Skeletal muscle satellite cell (primary cell): ENCODE measurements at regions not wholly inside any gene's neighbourhood (a gene's known extent, or its start where the extent isn't known, plus 50 kb on each side); places are given as distances from the start of the nearest gene placed in this dataset.
"Not testable (repeated sequence)": the region's sequence is repeated elsewhere in the genome, so short reads cannot be mapped to it uniquely, and the experiment has no call there.

ENCODE experiments used
- H3K27me3 ChIP-seq: 2 replicates; pipeline ENCODE4 v1.7.0; 2013; ENCODE audit warnings: low read length; ENCODE audit not compliant: control insufficient read depth, insufficient read depth
- H3K36me3 ChIP-seq: 2 replicates; pipeline ENCODE4 v1.7.0; 2013; ENCODE audit warnings: mild to moderate bottlenecking, control low read depth, low read length; ENCODE audit not compliant: insufficient read depth
- H3K4me1 ChIP-seq: 2 replicates; pipeline ENCODE4 v1.7.0; 2013; ENCODE audit warnings: low read length; ENCODE audit not compliant: control insufficient read depth, insufficient read depth
- H3K4me2 ChIP-seq: 2 replicates; pipeline ENCODE4 v1.7.0; 2013; ENCODE audit warnings: mild to moderate bottlenecking, low read length
- H3K4me3 ChIP-seq: 2 replicates; pipeline ENCODE4 v1.7.0; 2013; ENCODE audit warnings: low read length
- H3K9ac ChIP-seq: 2 replicates; pipeline ENCODE4 v1.7.0; 2013; ENCODE audit warnings: mild to moderate bottlenecking, low read depth, low read length, moderate library complexity
- H3K9me3 ChIP-seq: replicated peaks from 2 replicates; pipeline ENCODE4 v1.7.0; 2013; ENCODE audit warnings: mild to moderate bottlenecking, control low read depth, low read length

GRCh38 chr2:15692551-15693377 is 101.1 kb downstream of the DDX1 start:
- no peaks in the 10 kb centered on the region for H3K36me3 ChIP-seq
- no peaks in the 10 kb centered on the region for H3K4me1 ChIP-seq
- no peak overlapping the region for H3K9ac ChIP-seq
- no peaks in the 10 kb centered on the region for H3K27me3 ChIP-seq
- H3K4me3 ChIP-seq: no peak overlapping the region
- H3K4me2 ChIP-seq: no peak overlapping the region
- H3K9me3 ChIP-seq: no peaks in the 10 kb centered on the region

GRCh38 chr2:15693382-15693781 is 101.7 kb downstream of the DDX1 start:
- Histone ChIP-seq H3K27me3 (no peaks in the 10 kb centered on the region), H3K9ac (no peak overlapping the region), H3K4me1 (no peaks in the 10 kb centered on the region), H3K4me3 (no peak overlapping the region), H3K4me2 (no peak overlapping the region), H3K36me3 (no peaks in the 10 kb centered on the region), H3K9me3 (no peaks in the 10 kb centered on the region)

- Histone ChIP-seq H3K4me2 (no peak overlapping the region), H3K9me3 (no peaks in the 10 kb centered on the region), H3K36me3 (no peaks in the 10 kb centered on the region), H3K4me3 (no peak overlapping the region), H3K9ac (no peak overlapping the region), H3K4me1 (no peaks in the 10 kb centered on the region), H3K27me3 (no peaks in the 10 kb centered on the region)
These were observed 102.4 kb downstream of the DDX1 start for GRCh38 chr2:15693926-15694588.

GRCh38 chr2:15694589-15694986 is 102.9 kb downstream of the DDX1 start:
- no peaks in the 10 kb centered on the region for H3K9me3 ChIP-seq
- no peaks in the 10 kb centered on the region for H3K36me3 ChIP-seq
- no peaks in the 10 kb centered on the region for H3K27me3 ChIP-seq
- H3K9ac ChIP-seq: no peak overlapping the region
- no peak overlapping the region for H3K4me2 ChIP-seq
- H3K4me1 ChIP-seq: no peaks in the 10 kb centered on the region
- no peak overlapping the region for H3K4me3 ChIP-seq

GRCh38 chr2:15695582-15696330 is 104.1 kb downstream of the DDX1 start:
- H3K4me2 ChIP-seq: no peak overlapping the region

GRCh38 chr2:15696606-15697170 is 105.0 kb downstream of the DDX1 start:
- not testable (repeated sequence) for H3K4me3 ChIP-seq, H3K4me1 ChIP-seq, H3K4me2 ChIP-seq, H3K36me3 ChIP-seq, H3K9ac ChIP-seq, H3K27me3 ChIP-seq, H3K9me3 ChIP-seq

More at GRCh38 chr2:15695582-15696330, 104.1 kb downstream of the DDX1 start:
- Histone ChIP-seq H3K9me3 (no peaks in the 10 kb centered on the region), H3K27me3 (no peaks in the 10 kb centered on the region), H3K4me3 (no peak overlapping the region), H3K9ac (no peak overlapping the region), H3K4me1 (no peaks in the 10 kb centered on the region), H3K36me3 (no peaks in the 10 kb centered on the region)

GRCh38 chr2:15700131-15700530 is 108.5 kb downstream of the DDX1 start:
- Histone ChIP-seq H3K4me3 (no peak overlapping the region), H3K9ac (no peak overlapping the region), H3K27me3 (no peaks in the 10 kb centered on the region), H3K4me2 (no peak overlapping the region), H3K36me3 (no peaks in the 10 kb centered on the region), H3K9me3 (no peaks in the 10 kb centered on the region), H3K4me1 (no peaks in the 10 kb centered on the region)

- Histone ChIP-seq H3K9me3 (no peaks in the 10 kb centered on the region), H3K9ac (no peak overlapping the region)
These were observed 109.1 kb downstream of the DDX1 start for GRCh38 chr2:15700599-15701340.

GRCh38 chr2:15701341-15701907 is 109.8 kb downstream of the DDX1 start:
- Histone ChIP-seq H3K36me3 (no peaks in the 10 kb centered on the region), H3K27me3 (no peaks in the 10 kb centered on the region), H3K4me3 (no peak overlapping the region), H3K9ac (no peak overlapping the region), H3K4me2 (no peak overlapping the region), H3K4me1 (no peaks in the 10 kb centered on the region), H3K9me3 (no peaks in the 10 kb centered on the region)

More at GRCh38 chr2:15700599-15701340, 109.1 kb downstream of the DDX1 start:
- no peaks in the 10 kb centered on the region for H3K4me1 ChIP-seq
- no peak overlapping the region for H3K4me3 ChIP-seq
- no peaks in the 10 kb centered on the region for H3K36me3 ChIP-seq
- H3K27me3 ChIP-seq: no peaks in the 10 kb centered on the region
- H3K4me2 ChIP-seq: no peak overlapping the region

- no peak overlapping the region for H3K4me2 ChIP-seq
- H3K4me3 ChIP-seq: no peak overlapping the region
- H3K4me1 ChIP-seq: no peaks in the 10 kb centered on the region
- no peaks in the 10 kb centered on the region for H3K36me3 ChIP-seq
- H3K9me3 ChIP-seq: no peaks in the 10 kb centered on the region
- H3K9ac ChIP-seq: no peak overlapping the region
- H3K27me3 ChIP-seq: no peaks in the 10 kb centered on the region
These were observed 110.3 kb downstream of the DDX1 start for GRCh38 chr2:15701991-15702390.
